Colonic mucosa (tissue), 4 donors: ENCODE measurements at regions not wholly inside any gene's neighbourhood (a gene's known extent, or its start where the extent isn't known, plus 50 kb on each side); places are given as distances from the start of the nearest gene placed in this dataset.

ENCODE experiments used
- DNase-seq: peaks from one replicate; pipeline ENCODE4 v3.0.0-alpha.2; 2020
- H3K27ac ChIP-seq: fragments of 200-600 bp; one replicate; pipeline ENCODE4 v1.8.0; 2021
- H3K27me3 ChIP-seq: fragments of 200-600 bp; one replicate; pipeline ENCODE4 v1.8.0; 2021
- H3K36me3 ChIP-seq: fragments of 200-600 bp; one replicate; pipeline ENCODE4 v1.8.0; 2021
- H3K4me1 ChIP-seq: fragments of 200-600 bp; one replicate; pipeline ENCODE4 v1.8.0; 2021; ENCODE audit warnings: mild to moderate bottlenecking
- H3K4me3 ChIP-seq: fragments of 200-600 bp; one replicate; pipeline ENCODE4 v1.8.0; 2021
- H3K9ac ChIP-seq, 2 donors: one replicate each; pipeline ENCODE4 v1.7.0; 2013; ENCODE audit warnings: control low read depth in 2 of 2, low read depth in 2 of 2, low read length in 2 of 2
- H3K9me3 ChIP-seq: fragments of 200-600 bp; one replicate; pipeline ENCODE4 v1.8.0; 2021
- CTCF ChIP-seq: fragments of 200-600 bp; IDR thresholded peaks from one replicate; pipeline ENCODE4 v1.8.0; 2022; ENCODE audit warnings: antibody characterized with exemption, mild to moderate bottlenecking
- intact Hi-C: fragments of 100-400 bp; cut with DNase I; formaldehyde crosslinking; loops from one replicate; pipeline ENCODE4 v1.14.1; 2022
- donor health status: healthy.
- donor health status: DM: no; HTN: no; CAD: no.
- donor health status: DM: no; HTN: no; CAD: no.

GRCh38 chr4:180407275-180407885, 1835.8 kb upstream of the TENM3 start:
- Histone ChIP-seq H3K27ac (no peak overlapping the region), H3K4me3 (no peak overlapping the region), H3K36me3 (no peaks in the 10 kb centered on the region), H3K27me3 (no peaks in the 10 kb centered on the region), H3K9me3 (no peaks in the 10 kb centered on the region), H3K9ac (no peak overlapping the region), H3K4me1 (no peaks in the 10 kb centered on the region)
- intact Hi-C loops: no loop called here
- no peak for DNase-seq
- no peak for TF ChIP-seq CTCF

GRCh38 chr4:180418819-180419531, 1824.2 kb upstream of the TENM3 start:
- H3K9ac ChIP-seq: no peak overlapping the region
- no peak overlapping the region for H3K27ac ChIP-seq
- H3K27me3 ChIP-seq: no peaks in the 10 kb centered on the region
- H3K4me1 ChIP-seq: no peaks in the 10 kb centered on the region
- intact Hi-C loops: no loop called here
- no peak for DNase-seq
- H3K36me3 ChIP-seq: no peaks in the 10 kb centered on the region
- no peak for TF ChIP-seq CTCF
- no peaks in the 10 kb centered on the region for H3K9me3 ChIP-seq
- H3K4me3 ChIP-seq: no peak overlapping the region

GRCh38 chr4:180422989-180423711, 1820.1 kb upstream of the TENM3 start:
- H3K27ac ChIP-seq: no peak overlapping the region
- TF ChIP-seq CTCF: no peak
- no peak overlapping the region for H3K4me3 ChIP-seq
- intact Hi-C loops: no loop called here
- H3K4me1 ChIP-seq: no peaks in the 10 kb centered on the region
- no peaks in the 10 kb centered on the region for H3K27me3 ChIP-seq
- no peaks in the 10 kb centered on the region for H3K36me3 ChIP-seq
- no peaks in the 10 kb centered on the region for H3K9me3 ChIP-seq
- DNase-seq: no peak
- H3K9ac ChIP-seq: no peak overlapping the region

- Histone ChIP-seq H3K27me3 (no peaks in the 10 kb centered on the region), H3K36me3 (no peaks in the 10 kb centered on the region), H3K9ac (no peak overlapping the region), H3K9me3 (no peaks in the 10 kb centered on the region), H3K27ac (no peak overlapping the region), H3K4me1 (no peaks in the 10 kb centered on the region), H3K4me3 (no peak overlapping the region)
- TF ChIP-seq CTCF: no peak
- intact Hi-C loops: no loop called here
- DNase-seq: no peak
Measured at GRCh38 chr4:180423712-180424057, 1819.5 kb upstream of the TENM3 start.

- Histone ChIP-seq H3K36me3 (no peaks in the 10 kb centered on the region), H3K4me1 (no peaks in the 10 kb centered on the region), H3K27ac (no peak overlapping the region), H3K9me3 (no peaks in the 10 kb centered on the region), H3K4me3 (no peak overlapping the region), H3K27me3 (no peaks in the 10 kb centered on the region), H3K9ac (no peak overlapping the region)
- no peak for DNase-seq
- intact Hi-C loops: no loop called here
- TF ChIP-seq CTCF: no peak
Measured at GRCh38 chr4:180426938-180427337, 1816.3 kb upstream of the TENM3 start.
